HUES64 (cell line): ENCODE measurements at regions not wholly inside any gene's neighbourhood (a gene's known extent, or its start where the extent isn't known, plus 50 kb on each side); places are given as distances from the start of the nearest gene placed in this dataset.
"Not testable (repeated sequence)": the region's sequence is repeated elsewhere in the genome, so short reads cannot be mapped to it uniquely, and the experiment has no call there.

Experiments
- H3K27ac ChIP-seq: 2 replicates; pipeline ENCODE4 v1.7.0; 2013; ENCODE audit warnings: low read depth, low read length, inconsistent platforms
- H3K27me3 ChIP-seq: 2 replicates; pipeline ENCODE4 v1.6.1; 2013; ENCODE audit warnings: mild to moderate bottlenecking, low read length; ENCODE audit not compliant: insufficient read depth
- H3K36me3 ChIP-seq: 2 replicates; pipeline ENCODE4 v1.6.1; 2013; ENCODE audit warnings: mild to moderate bottlenecking, low read length; ENCODE audit not compliant: insufficient read depth
- H3K4me1 ChIP-seq: 2 replicates; pipeline ENCODE4 v1.6.1; 2013; ENCODE audit warnings: mild to moderate bottlenecking, low read length, moderate library complexity; ENCODE audit not compliant: insufficient read depth
- H3K4me3 ChIP-seq: 2 replicates; pipeline ENCODE4 v1.5.1; 2013; ENCODE audit warnings: mild to moderate bottlenecking, low read length, moderate library complexity
- H3K9ac ChIP-seq: 2 replicates; pipeline ENCODE4 v1.6.1; 2013; ENCODE audit warnings: mild to moderate bottlenecking, low read depth, low read length
- H3K9me3 ChIP-seq: 2 replicates; pipeline ENCODE4 v1.6.1; 2013; ENCODE audit warnings: low read depth, low read length; ENCODE audit not compliant: insufficient read depth
- WGBS: fragments of 150-250, 120-280 bp; methylation state at CpG from one replicate; pipeline ENCODE4 v1.1.7; 2013; ENCODE audit warnings: missing lambda C conversion rate; 5-methylcytosine and 5-hydroxymethylcytosine counted together

GRCh38 chr5:163347671-163348070 is 89.7 kb upstream of the CCNG1 start:
- Histone ChIP-seq H3K27me3 (no peaks in the 10 kb centered on the region), H3K9ac (no peak overlapping the region)
- 10% methylated on average over 2 of the region's 2 CpGs for WGBS

GRCh38 chr5:163350083-163350482 is 87.3 kb upstream of the CCNG1 start:
- Histone ChIP-seq H3K27ac (no peak overlapping the region), H3K4me3 (no peak overlapping the region), H3K9ac (no peak overlapping the region), H3K9me3 (no peaks in the 10 kb centered on the region), H3K27me3 (no peaks in the 10 kb centered on the region), H3K36me3 (no peaks in the 10 kb centered on the region), H3K4me1 (peaks cover 4% of the 10 kb centered on the region)
- 91% methylated on average over 2 of the region's 2 CpGs for WGBS

More at GRCh38 chr5:163347671-163348070, 89.7 kb upstream of the CCNG1 start:
- Histone ChIP-seq H3K36me3 (no peaks in the 10 kb centered on the region), H3K4me1 (peaks cover 4% of the 10 kb centered on the region), H3K9me3 (no peaks in the 10 kb centered on the region), H3K4me3 (no peak overlapping the region), H3K27ac (no peak overlapping the region)

GRCh38 chr5:163352531-163352930 is 84.9 kb upstream of the CCNG1 start:
- Histone ChIP-seq H3K9me3 (no peaks in the 10 kb centered on the region), H3K4me1 (no peaks in the 10 kb centered on the region), H3K9ac (no peak overlapping the region), H3K4me3 (no peak overlapping the region), H3K27ac (no peak overlapping the region), H3K27me3 (no peaks in the 10 kb centered on the region), H3K36me3 (no peaks in the 10 kb centered on the region)
- no CpG with 5 or more reads among the region's 1 CpG for WGBS

GRCh38 chr5:163355811-163356210 is 81.6 kb upstream of the CCNG1 start:
- not testable (repeated sequence) for H3K9me3 ChIP-seq, H3K4me1 ChIP-seq

GRCh38 chr5:163357636-163358035 is 79.8 kb upstream of the CCNG1 start:
- Histone ChIP-seq H3K9ac (no peak overlapping the region), H3K4me3 (no peak overlapping the region), H3K27ac (no peak overlapping the region), H3K36me3 (no peaks in the 10 kb centered on the region), H3K27me3 (no peaks in the 10 kb centered on the region), H3K9me3 (no peaks in the 10 kb centered on the region), H3K4me1 (no peaks in the 10 kb centered on the region)
- 76% methylated on average over 2 of the region's 2 CpGs for WGBS

More at GRCh38 chr5:163355811-163356210, 81.6 kb upstream of the CCNG1 start:
- WGBS = 95% methylated on average over 21 of the region's 21 CpGs
- H3K36me3 ChIP-seq, H3K4me3 ChIP-seq, H3K9ac ChIP-seq, H3K27me3 ChIP-seq, H3K27ac ChIP-seq: not testable (repeated sequence)

DNA sequence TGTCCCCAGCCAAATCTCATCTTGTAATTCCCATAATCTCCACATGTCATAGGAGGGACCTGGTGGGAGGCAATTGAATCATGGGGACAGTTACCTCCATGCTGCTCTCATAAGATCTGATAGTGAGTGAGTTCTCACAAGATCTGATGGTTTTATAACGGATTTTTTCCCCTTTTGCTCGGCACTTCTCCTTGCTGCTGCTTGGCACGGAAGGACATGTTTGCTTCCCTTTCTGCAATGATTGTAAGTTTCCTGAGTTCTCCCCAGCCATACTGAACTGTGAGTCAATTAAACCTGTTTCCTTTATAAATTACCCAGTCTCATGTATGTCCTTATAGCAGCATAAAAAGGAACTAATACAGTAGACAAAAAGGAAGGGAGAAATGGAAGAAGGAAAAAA is 76.7 kb upstream of the CCNG1 start:
- Histone ChIP-seq H3K27me3 (no peaks in the 10 kb centered on the region), H3K9me3 (peaks cover 15% of the 10 kb centered on the region), H3K27ac (no peak overlapping the region), H3K4me3 (no peak overlapping the region), H3K9ac (no peak overlapping the region), H3K4me1 (no peaks in the 10 kb centered on the region), H3K36me3 (no peaks in the 10 kb centered on the region)
- WGBS = 91% methylated on average over 3 of the region's 3 CpGs

DNA sequence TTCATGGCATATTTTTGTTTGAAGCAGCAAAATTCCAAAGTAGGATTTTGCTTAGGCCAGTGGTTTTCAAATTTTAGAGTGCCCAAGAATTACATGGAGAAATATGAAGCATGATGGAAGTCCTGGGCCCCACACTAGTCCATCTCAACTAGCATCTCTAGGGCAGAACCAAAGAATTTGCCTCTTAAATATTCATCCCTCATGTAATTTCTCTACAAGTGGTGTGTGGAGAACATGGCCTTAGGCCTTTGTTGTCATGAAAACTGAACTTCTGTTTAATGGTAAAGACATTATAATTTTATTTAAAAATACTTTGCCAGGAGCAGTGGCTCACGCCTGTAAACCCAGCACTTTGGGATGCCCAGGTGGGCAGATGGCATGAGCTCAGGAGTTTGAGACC is 75.9 kb upstream of the CCNG1 start:
- Histone ChIP-seq H3K9me3 (peaks cover 15% of the 10 kb centered on the region), H3K27me3 (no peaks in the 10 kb centered on the region), H3K4me3 (no peak overlapping the region), H3K36me3 (no peaks in the 10 kb centered on the region), H3K27ac (no peak overlapping the region), H3K9ac (no peak overlapping the region), H3K4me1 (no peaks in the 10 kb centered on the region)
- 89% methylated on average over 1 of the region's 1 CpG for WGBS

- no peaks in the 10 kb centered on the region for H3K36me3 ChIP-seq
- H3K4me3 ChIP-seq = no peak overlapping the region
- H3K9ac ChIP-seq = no peak overlapping the region
- H3K27me3 ChIP-seq = no peaks in the 10 kb centered on the region
- peaks cover 15% of the 10 kb centered on the region for H3K9me3 ChIP-seq
- H3K27ac ChIP-seq = no peak overlapping the region
- no peaks in the 10 kb centered on the region for H3K4me1 ChIP-seq
- WGBS = no CpG with 5 or more reads among the region's 2 CpGs
Measured at GRCh38 chr5:163362840-163363371, 74.5 kb upstream of the CCNG1 start.

DNA sequence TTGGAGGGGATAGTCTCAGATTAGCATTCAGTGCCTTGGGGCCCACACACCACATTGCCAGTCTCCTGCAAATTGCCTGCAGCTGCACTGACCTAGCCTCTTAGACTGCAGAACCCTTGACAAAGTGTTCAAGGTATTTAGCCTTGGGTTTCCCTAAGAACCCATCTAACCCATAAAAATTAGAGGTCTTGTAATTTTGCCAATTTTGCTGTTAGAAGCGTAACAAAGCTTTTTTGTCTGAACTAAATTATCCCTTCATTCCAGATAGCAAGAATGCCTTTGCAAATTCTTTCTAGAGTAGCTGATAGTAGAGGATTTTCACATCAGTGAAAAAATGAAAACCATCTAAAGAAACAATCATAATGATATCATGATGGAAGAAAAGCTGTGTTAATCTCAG is 74.0 kb upstream of the CCNG1 start:
- Histone ChIP-seq H3K27ac (no peak overlapping the region), H3K4me1 (no peaks in the 10 kb centered on the region), H3K36me3 (no peaks in the 10 kb centered on the region), H3K9ac (no peak overlapping the region), H3K4me3 (no peak overlapping the region), H3K27me3 (no peaks in the 10 kb centered on the region), H3K9me3 (peaks cover 15% of the 10 kb centered on the region)
- WGBS = no CpG with 5 or more reads among the region's 1 CpG

- H3K9ac ChIP-seq = no peak overlapping the region
Measured at GRCh38 chr5:163366757-163367156, 70.6 kb upstream of the CCNG1 start.

DNA sequence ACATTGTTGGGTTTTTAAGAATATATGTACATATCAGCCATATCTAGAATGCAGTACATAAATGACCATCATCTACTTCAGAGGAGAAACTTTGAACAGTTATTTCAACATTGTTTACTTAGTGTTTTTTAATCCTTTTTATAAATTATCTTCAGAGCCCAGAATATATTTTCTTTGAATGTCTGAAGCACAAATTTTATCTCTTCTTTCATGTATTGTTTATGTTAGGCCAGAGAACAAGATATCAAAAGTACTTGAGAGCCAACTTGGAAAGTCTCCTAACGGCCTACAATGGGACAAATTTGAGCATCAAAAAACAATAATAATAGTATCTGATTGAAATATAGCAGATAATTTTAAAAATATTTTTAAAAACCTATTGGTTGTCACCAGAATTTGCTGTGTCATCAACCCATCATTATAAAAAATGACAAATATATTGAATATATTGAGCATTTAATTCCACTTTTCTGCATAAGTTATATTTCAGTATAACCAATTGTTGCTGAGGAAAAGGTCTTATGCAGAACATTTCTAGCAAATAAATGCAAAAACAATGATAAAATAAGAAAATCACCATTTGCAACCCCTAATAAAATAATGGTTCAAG is 67.5 kb upstream of the CCNG1 start:
- H3K27ac ChIP-seq = no peak overlapping the region
- peaks cover 5% of the 10 kb centered on the region for H3K9me3 ChIP-seq
- WGBS = no CpG with 5 or more reads among the region's 1 CpG
- no peak overlapping the region for H3K4me3 ChIP-seq
- H3K9ac ChIP-seq = no peak overlapping the region
- no peaks in the 10 kb centered on the region for H3K36me3 ChIP-seq
- H3K4me1 ChIP-seq = peaks cover 6% of the 10 kb centered on the region
- no peaks in the 10 kb centered on the region for H3K27me3 ChIP-seq

More at GRCh38 chr5:163366757-163367156, 70.6 kb upstream of the CCNG1 start:
- no peaks in the 10 kb centered on the region for H3K27me3 ChIP-seq
- H3K27ac ChIP-seq = no peak overlapping the region
- H3K4me1 ChIP-seq = no peaks in the 10 kb centered on the region
- no peaks in the 10 kb centered on the region for H3K36me3 ChIP-seq
- peaks cover 15% of the 10 kb centered on the region for H3K9me3 ChIP-seq
- H3K4me3 ChIP-seq = no peak overlapping the region
